ENCODE measurements at regions not wholly inside any gene's neighbourhood (a gene's known extent, or its start where the extent isn't known, plus 50 kb on each side); places are given as distances from the start of the nearest gene placed in this dataset.

DNA sequence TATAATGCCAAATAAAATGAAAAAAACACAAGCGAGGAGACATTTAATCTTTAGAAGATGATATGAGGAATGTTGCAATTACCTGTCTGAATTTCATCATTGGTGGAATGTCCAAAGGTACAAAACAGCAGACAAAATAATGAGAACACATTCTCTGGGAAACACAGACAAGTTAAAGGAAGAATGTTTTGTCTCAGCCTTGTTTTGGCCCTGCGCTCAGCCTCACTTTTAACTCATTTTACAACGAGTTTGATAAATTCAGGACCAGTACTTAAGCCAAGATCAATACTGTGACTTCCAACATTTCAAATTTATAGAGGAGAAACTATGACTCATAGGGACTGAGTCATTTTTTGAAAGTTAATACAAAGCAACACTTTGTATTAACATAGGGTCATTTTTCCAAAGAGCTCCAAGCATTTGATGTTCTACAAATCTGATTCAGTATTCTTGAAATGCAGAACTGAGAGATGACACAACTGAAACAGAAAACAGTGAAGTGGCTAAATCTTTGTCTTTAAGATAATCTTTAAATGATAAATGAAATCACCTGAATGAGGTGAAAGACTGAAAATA is 833.2 kb upstream of the CHAC2 start:
- H3K36me3 Mint-ChIP-seq (ENCODE audit: insufficient read depth, unreplicated experiment) = peaks cover 8% of the 10 kb centered on the region
- intact Hi-C loops (cut with micrococcal nuclease) = no loop called here
- no TSS peak for BruUV-seq (replicated peaks)
- ChIA-PET CTCF (no interaction called here), POLR2A (interaction anchor here (0.8 to 1.4 kb wide), 2 partner anchors 22 to 52 kb away, joined by 3 read pairs; no protein-coding TSS in a partner anchor)
- peak overlapping the region; percentile 54 for H3K4me3 Mint-ChIP-seq (ENCODE audit: unreplicated experiment)
- H3K4me1 Mint-ChIP-seq (ENCODE audit: insufficient read depth, unreplicated experiment) = peaks cover 36% of the 10 kb centered on the region
- peak; percentile 89 for DNase-seq (ENCODE audit: unreplicated experiment)
- H3K27ac Mint-ChIP-seq (ENCODE audit: low read depth, unreplicated experiment) = peak overlapping the region; percentile 93
- H3K9me3 Mint-ChIP-seq (ENCODE audit: unreplicated experiment) = no peaks in the 10 kb centered on the region
- no peak for TF ChIP-seq CTCF (IDR thresholded peaks at IDR 0.05; ENCODE audit: unreplicated experiment)
- no peaks in the 10 kb centered on the region for H3K27me3 Mint-ChIP-seq (ENCODE audit: insufficient read depth, unreplicated experiment)

GRCh38 chr2:52933878-52934277 is 833.7 kb upstream of the CHAC2 start:
- peak overlapping the region; percentile 93 for H3K27ac Mint-ChIP-seq (ENCODE audit: low read depth, unreplicated experiment)
- POLR2A ChIA-PET = no interaction called here
- H3K4me1 Mint-ChIP-seq (ENCODE audit: insufficient read depth, unreplicated experiment) = peaks cover 36% of the 10 kb centered on the region
- TSS peak; percentile 91 for BruUV-seq (replicated peaks)
- no peak for TF ChIP-seq CTCF (IDR thresholded peaks at IDR 0.05; ENCODE audit: unreplicated experiment)
- peaks cover 8% of the 10 kb centered on the region for H3K36me3 Mint-ChIP-seq (ENCODE audit: insufficient read depth, unreplicated experiment)
- intact Hi-C loops (cut with micrococcal nuclease) = no loop called here
- H3K4me3 Mint-ChIP-seq (ENCODE audit: unreplicated experiment) = peak overlapping the region; percentile 54
- H3K9me3 Mint-ChIP-seq (ENCODE audit: unreplicated experiment) = no peaks in the 10 kb centered on the region
- no peaks in the 10 kb centered on the region for H3K27me3 Mint-ChIP-seq (ENCODE audit: insufficient read depth, unreplicated experiment)
- CTCF ChIA-PET = interaction anchor here (0.6 kb wide), 1 partner anchor 33 kb away, joined by 4 read pairs; no protein-coding TSS in a partner anchor
- peak; percentile 21 for DNase-seq (ENCODE audit: unreplicated experiment)

GRCh38 chr2:52931660-52932059 is 835.9 kb upstream of the CHAC2 start:
- DNase-seq (ENCODE audit: unreplicated experiment) = no peak
- no peak for TF ChIP-seq CTCF (IDR thresholded peaks at IDR 0.05; ENCODE audit: unreplicated experiment)
- H3K27me3 Mint-ChIP-seq (ENCODE audit: insufficient read depth, unreplicated experiment) = no peaks in the 10 kb centered on the region
- no peaks in the 10 kb centered on the region for H3K9me3 Mint-ChIP-seq (ENCODE audit: unreplicated experiment)
- intact Hi-C loops (cut with micrococcal nuclease) = no loop called here
- no peak overlapping the region for H3K4me3 Mint-ChIP-seq (ENCODE audit: unreplicated experiment)
- H3K4me1 Mint-ChIP-seq (ENCODE audit: insufficient read depth, unreplicated experiment) = peaks cover 36% of the 10 kb centered on the region
- BruUV-seq (replicated peaks) = no TSS peak
- H3K36me3 Mint-ChIP-seq (ENCODE audit: insufficient read depth, unreplicated experiment) = peaks cover 8% of the 10 kb centered on the region
- POLR2A ChIA-PET = no interaction called here
- CTCF ChIA-PET = no interaction called here
- H3K27ac Mint-ChIP-seq (ENCODE audit: low read depth, unreplicated experiment) = no peak overlapping the region

DNA sequence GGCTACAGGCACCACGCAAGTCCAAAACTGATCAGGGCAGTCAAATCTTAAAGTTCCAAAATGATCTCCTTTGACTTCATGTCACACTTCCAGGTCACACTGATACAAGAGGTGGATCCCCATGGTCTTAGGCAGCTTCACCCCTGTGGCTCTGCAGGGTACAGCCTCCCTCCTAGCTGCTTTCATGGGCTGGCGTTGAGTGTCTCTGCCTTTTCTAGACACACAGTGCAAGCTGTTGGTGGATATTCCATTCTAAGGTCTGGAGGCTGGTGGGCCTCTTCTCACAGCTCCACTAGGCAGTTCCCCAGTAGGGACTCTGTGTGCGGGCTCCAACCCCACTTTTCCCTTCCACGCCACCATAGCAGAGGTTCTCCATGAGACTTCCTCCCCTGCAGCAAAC is 838.2 kb upstream of the CHAC2 start:
- POLR2A ChIA-PET = no interaction called here

More for the DNA sequence above, 838.2 kb upstream of the CHAC2 start:
- peaks cover 5% of the 10 kb centered on the region for H3K36me3 Mint-ChIP-seq (ENCODE audit: insufficient read depth, unreplicated experiment)
- DNase-seq (ENCODE audit: unreplicated experiment) = no peak
- CTCF ChIA-PET = no interaction called here
- intact Hi-C loops (cut with micrococcal nuclease) = no loop called here
- no TSS peak for BruUV-seq (replicated peaks)
- H3K27me3 Mint-ChIP-seq (ENCODE audit: insufficient read depth, unreplicated experiment) = no peaks in the 10 kb centered on the region
- TF ChIP-seq CTCF (IDR thresholded peaks at IDR 0.05; ENCODE audit: unreplicated experiment) = no peak
- H3K9me3 Mint-ChIP-seq (ENCODE audit: unreplicated experiment) = no peaks in the 10 kb centered on the region
- H3K4me3 Mint-ChIP-seq (ENCODE audit: unreplicated experiment) = no peak overlapping the region
- no peak overlapping the region for H3K27ac Mint-ChIP-seq (ENCODE audit: low read depth, unreplicated experiment)
- peaks cover 18% of the 10 kb centered on the region for H3K4me1 Mint-ChIP-seq (ENCODE audit: insufficient read depth, unreplicated experiment)
